ENCODE measurements at regions not wholly inside any gene's neighbourhood (a gene's known extent, or its start where the extent isn't known, plus 50 kb on each side); places are given as distances from the start of the nearest gene placed in this dataset.

DNA sequence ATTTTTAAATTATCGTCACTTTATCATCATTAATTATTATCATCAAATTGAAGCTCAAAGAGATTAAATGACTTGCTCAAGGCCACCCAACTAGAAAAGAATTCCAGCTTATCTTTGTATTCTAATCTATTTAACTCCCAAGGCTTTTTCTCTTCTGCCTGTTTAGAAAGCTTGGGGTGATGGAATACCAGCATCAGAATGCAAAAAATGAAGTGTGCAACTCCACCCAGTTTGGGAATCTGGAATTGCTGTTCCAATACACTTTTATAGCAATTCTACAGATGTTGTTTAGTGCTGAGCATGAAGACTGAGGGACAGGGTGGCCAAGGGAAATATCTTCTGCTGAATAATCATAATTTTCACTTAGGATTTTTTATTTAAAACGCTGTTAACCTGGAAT is 97.2 kb upstream of the FIBIN start:
- Histone ChIP-seq H2BK20ac (ENCODE audit: low read depth, low read length, poor library complexity, severe bottlenecking) (no peak overlapping the region), H3K79me2 (ENCODE audit: insufficient read depth, low read length) (no peaks in the 10 kb centered on the region), H4K5ac (ENCODE audit: insufficient read length, low read depth, low read length) (no peak overlapping the region), H3T11ph (ENCODE audit: low read length) (no peak overlapping the region), H3K27ac (ENCODE audit: insufficient read length, low read depth, low read length) (no peak overlapping the region), H2BK5ac (ENCODE audit: insufficient read length, low read length) (no peak overlapping the region), H2AK5ac (ENCODE audit: insufficient read length, low read length) (no peak overlapping the region), H2BK120ac (ENCODE audit: low read depth, low read length, poor library complexity, severe bottlenecking) (no peak overlapping the region), H3K23ac (ENCODE audit: insufficient read length, low read depth, low read length) (no peak overlapping the region), H3K14ac (ENCODE audit: insufficient read depth, low read length) (no peak overlapping the region), H4K20me1 (ENCODE audit: control insufficient read depth, insufficient read depth, insufficient read length) (no peaks in the 10 kb centered on the region), H4K8ac (replicated peaks; ENCODE audit: insufficient read length, low read depth, low read length) (no peak overlapping the region), H3K27me3 (ENCODE audit: insufficient read depth, low read length) (no peaks in the 10 kb centered on the region), H2BK15ac (ENCODE audit: low read depth, low read length) (no peak overlapping the region), H3K4me1 (ENCODE audit: insufficient read depth, low read length) (no peaks in the 10 kb centered on the region), H3K18ac (ENCODE audit: insufficient read length, low read depth, low read length) (no peak overlapping the region), H2AFZ (ENCODE audit: low read length) (no peak overlapping the region), H4K91ac (ENCODE audit: insufficient read length, low read depth, low read length) (no peak overlapping the region), H3K9me3 (ENCODE audit: control insufficient read depth, low read depth, low read length) (no peaks in the 10 kb centered on the region), H3K4me2 (ENCODE audit: insufficient read depth, insufficient read length, low read length) (no peak overlapping the region), H3K79me1 (ENCODE audit: insufficient read depth, low read depth, low read length, poor library complexity, severe bottlenecking) (no peaks in the 10 kb centered on the region), H3K9ac (ENCODE audit: extremely low read depth, insufficient read length, low read length) (no peak overlapping the region), H3K23me2 (ENCODE audit: insufficient read length, low read depth, low read length, poor library complexity, severe bottlenecking) (no peaks in the 10 kb centered on the region), H2BK12ac (ENCODE audit: insufficient read length, low read depth, low read length) (no peak overlapping the region), H3K56ac (ENCODE audit: insufficient read length, low read depth, low read length) (no peak overlapping the region), H3K4ac (ENCODE audit: low read depth, low read length) (no peak overlapping the region)
- WGBS (ENCODE audit: extremely low coverage, insufficient read length, low lambda C conversion rate), result no CpG with 5 or more reads among the region's 2 CpGs
- DNase-seq, result no peak
- Mint-ChIP-seq H3K4me3 (no peak overlapping the region), H3K27me3 (ENCODE audit: low read depth) (no peaks in the 10 kb centered on the region), H3K36me3 (ENCODE audit: insufficient read depth in 1 of 3, low read depth in 3 of 3) (peaks cover 0 to 6% (median 6%) of the 10 kb centered on the region in 3 experiments; a peak in 3 of 7 replicates), H3K4me1 (no peaks in the 10 kb centered on the region), H3K9me3 (peaks cover 0 to 4% of the 10 kb centered on the region in 2 experiments; a peak in 4 of 5 replicates), H3K27ac (no peak overlapping the region)
- TF ChIP-seq, protein P1, sequence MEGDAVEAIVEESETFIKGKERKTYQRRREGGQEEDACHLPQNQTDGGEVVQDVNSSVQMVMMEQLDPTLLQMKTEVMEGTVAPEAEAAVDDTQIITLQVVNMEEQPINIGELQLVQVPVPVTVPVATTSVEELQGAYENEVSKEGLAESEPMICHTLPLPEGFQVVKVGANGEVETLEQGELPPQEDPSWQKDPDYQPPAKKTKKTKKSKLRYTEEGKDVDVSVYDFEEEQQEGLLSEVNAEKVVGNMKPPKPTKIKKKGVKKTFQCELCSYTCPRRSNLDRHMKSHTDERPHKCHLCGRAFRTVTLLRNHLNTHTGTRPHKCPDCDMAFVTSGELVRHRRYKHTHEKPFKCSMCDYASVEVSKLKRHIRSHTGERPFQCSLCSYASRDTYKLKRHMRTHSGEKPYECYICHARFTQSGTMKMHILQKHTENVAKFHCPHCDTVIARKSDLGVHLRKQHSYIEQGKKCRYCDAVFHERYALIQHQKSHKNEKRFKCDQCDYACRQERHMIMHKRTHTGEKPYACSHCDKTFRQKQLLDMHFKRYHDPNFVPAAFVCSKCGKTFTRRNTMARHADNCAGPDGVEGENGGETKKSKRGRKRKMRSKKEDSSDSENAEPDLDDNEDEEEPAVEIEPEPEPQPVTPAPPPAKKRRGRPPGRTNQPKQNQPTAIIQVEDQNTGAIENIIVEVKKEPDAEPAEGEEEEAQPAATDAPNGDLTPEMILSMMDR (conservative IDR thresholded peaks at IDR 0.05), result no peak
